ENCODE measurements at regions not wholly inside any gene's neighbourhood (a gene's known extent, or its start where the extent isn't known, plus 50 kb on each side); places are given as distances from the start of the nearest gene placed in this dataset.

DNA sequence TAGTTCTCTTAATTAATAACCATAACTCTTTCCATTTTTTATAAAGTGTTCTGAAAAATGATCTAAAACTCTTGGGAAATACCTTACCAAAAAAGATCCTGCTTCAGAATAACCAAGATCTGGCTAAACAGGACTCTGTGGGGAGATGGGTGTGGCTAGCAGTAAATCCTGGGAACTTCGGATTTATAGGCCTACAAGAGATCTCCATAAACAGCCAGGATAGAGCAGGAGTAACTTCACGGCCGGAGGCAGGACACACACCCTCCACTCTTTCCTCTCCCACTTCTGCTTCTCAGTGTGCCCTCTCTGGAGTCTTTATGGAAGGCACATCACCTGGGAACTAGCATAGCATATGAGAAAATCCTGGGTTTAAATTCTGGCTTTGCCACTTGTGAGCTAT lies 309.4 kb upstream of the SOX2 start:
- no peaks in the 10 kb centered on the region for H3K27me3 Mint-ChIP-seq (ENCODE audit: unreplicated experiment)
- DNase-seq (ENCODE audit: low spot score) = no peak
- no peak overlapping the region for H3K4me3 Mint-ChIP-seq (ENCODE audit: unreplicated experiment)
- no peaks in the 10 kb centered on the region for H3K9me3 Mint-ChIP-seq (ENCODE audit: unreplicated experiment)
- no peak overlapping the region for H3K27ac Mint-ChIP-seq (ENCODE audit: unreplicated experiment)
- H3K4me1 Mint-ChIP-seq (ENCODE audit: unreplicated experiment) = no peaks in the 10 kb centered on the region
- TF ChIP-seq, protein P1, sequence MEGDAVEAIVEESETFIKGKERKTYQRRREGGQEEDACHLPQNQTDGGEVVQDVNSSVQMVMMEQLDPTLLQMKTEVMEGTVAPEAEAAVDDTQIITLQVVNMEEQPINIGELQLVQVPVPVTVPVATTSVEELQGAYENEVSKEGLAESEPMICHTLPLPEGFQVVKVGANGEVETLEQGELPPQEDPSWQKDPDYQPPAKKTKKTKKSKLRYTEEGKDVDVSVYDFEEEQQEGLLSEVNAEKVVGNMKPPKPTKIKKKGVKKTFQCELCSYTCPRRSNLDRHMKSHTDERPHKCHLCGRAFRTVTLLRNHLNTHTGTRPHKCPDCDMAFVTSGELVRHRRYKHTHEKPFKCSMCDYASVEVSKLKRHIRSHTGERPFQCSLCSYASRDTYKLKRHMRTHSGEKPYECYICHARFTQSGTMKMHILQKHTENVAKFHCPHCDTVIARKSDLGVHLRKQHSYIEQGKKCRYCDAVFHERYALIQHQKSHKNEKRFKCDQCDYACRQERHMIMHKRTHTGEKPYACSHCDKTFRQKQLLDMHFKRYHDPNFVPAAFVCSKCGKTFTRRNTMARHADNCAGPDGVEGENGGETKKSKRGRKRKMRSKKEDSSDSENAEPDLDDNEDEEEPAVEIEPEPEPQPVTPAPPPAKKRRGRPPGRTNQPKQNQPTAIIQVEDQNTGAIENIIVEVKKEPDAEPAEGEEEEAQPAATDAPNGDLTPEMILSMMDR (IDR thresholded peaks at IDR 0.05; ENCODE audit: unreplicated experiment) = no peak
- no peaks in the 10 kb centered on the region for H3K36me3 Mint-ChIP-seq (ENCODE audit: low read depth, unreplicated experiment)

DNA sequence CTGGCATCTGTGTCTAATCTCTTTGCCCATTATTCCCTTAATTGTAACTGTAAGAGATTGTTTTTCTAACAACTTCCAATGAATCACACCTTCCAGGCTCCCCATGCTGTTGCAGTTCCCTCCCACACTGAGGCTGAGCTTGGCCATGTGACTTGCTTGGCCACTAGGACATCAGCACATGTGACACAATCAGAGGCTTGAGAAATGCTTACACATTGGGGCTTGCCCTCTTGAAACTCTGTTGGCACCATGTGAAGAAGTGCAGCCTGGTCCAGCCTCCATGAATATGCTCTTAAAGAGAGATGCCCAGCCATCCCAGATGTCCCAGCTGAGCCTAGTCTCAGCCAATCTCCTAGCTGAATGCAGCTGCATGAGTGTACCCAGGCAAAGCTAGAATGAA lies 326.8 kb upstream of the SOX2 start:
- Mint-ChIP-seq H3K9me3 (ENCODE audit: unreplicated experiment) (no peaks in the 10 kb centered on the region), H3K27ac (ENCODE audit: unreplicated experiment) (no peak overlapping the region)
- TF ChIP-seq, protein P1 (IDR thresholded peaks at IDR 0.05; ENCODE audit: unreplicated experiment) = no peak

DNA sequence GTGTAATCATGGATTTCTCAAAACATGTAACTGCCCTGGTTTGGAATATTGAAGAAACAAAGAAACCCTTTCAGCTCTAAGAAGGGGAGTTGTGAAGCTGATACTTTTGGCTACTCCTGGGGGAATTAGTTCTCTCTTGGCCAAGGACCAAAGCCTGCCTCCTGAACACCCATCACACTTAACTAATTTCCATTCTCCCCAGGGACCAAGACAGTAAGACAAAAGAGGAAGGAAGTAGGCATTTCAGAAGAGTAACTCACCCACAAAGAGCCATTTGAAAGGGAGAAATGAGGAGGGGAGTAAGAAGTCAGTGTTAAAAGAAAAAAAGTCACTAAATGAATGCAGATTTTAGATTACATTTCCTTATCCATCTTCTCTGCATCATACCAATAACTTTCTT lies 328.0 kb upstream of the SOX2 start:
- H3K4me1 Mint-ChIP-seq (ENCODE audit: unreplicated experiment) = peaks cover 2% of the 10 kb centered on the region
- H3K36me3 Mint-ChIP-seq (ENCODE audit: low read depth, unreplicated experiment) = no peaks in the 10 kb centered on the region
- H3K27ac Mint-ChIP-seq (ENCODE audit: unreplicated experiment) = no peak overlapping the region
- no peak overlapping the region for H3K4me3 Mint-ChIP-seq (ENCODE audit: unreplicated experiment)
- H3K27me3 Mint-ChIP-seq (ENCODE audit: unreplicated experiment) = no peaks in the 10 kb centered on the region
- no peaks in the 10 kb centered on the region for H3K9me3 Mint-ChIP-seq (ENCODE audit: unreplicated experiment)
- TF ChIP-seq, protein P1 (IDR thresholded peaks at IDR 0.05; ENCODE audit: unreplicated experiment) = no peak
- no peak for DNase-seq (ENCODE audit: low spot score)

More for the DNA sequence above, 326.8 kb upstream of the SOX2 start:
- peaks cover 2% of the 10 kb centered on the region for H3K4me1 Mint-ChIP-seq (ENCODE audit: unreplicated experiment)
- no peak for DNase-seq (ENCODE audit: low spot score)
- H3K4me3 Mint-ChIP-seq (ENCODE audit: unreplicated experiment) = no peak overlapping the region
- H3K36me3 Mint-ChIP-seq (ENCODE audit: low read depth, unreplicated experiment) = no peaks in the 10 kb centered on the region
- H3K27me3 Mint-ChIP-seq (ENCODE audit: unreplicated experiment) = no peaks in the 10 kb centered on the region

DNA sequence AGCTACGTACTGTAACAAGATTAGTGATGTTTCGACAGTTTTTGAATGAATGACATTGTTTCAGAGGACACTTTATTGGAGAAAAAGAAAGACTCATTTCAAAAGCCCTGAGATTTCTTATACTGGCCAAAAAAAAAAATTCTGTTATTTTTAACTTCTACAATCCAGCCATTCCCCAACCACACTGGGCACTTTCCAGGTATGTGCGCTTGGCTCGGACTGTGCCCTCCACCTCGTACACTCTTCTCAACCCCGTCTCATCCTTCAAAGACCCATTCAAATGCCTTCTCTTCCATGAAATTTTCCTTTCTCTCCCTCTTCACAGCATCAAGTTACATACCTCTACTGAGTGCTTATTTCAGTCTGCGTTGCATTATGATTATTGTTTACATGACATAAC lies 328.5 kb upstream of the SOX2 start:
- no peaks in the 10 kb centered on the region for H3K27me3 Mint-ChIP-seq (ENCODE audit: unreplicated experiment)
- no peak overlapping the region for H3K4me3 Mint-ChIP-seq (ENCODE audit: unreplicated experiment)
- TF ChIP-seq, protein P1 (IDR thresholded peaks at IDR 0.05; ENCODE audit: unreplicated experiment) = no peak

DNA sequence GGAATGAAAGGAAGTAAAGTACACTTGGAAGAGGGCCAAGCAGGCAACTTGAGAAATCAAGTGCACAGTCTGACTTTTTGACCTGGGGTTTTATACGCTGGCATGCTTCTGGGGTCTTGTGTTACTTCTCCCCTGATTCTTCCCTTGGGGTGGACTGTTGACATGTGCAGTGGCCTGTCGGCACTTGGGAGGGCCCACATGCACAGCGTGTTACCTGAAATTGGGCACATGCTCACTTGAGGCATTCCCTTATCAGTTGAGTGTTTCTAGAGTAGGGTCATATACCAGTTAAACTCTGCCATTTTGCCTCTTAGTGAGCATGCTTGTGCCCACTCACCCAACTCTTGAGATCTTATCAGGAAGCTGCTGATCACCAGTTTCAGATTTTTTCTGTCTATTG lies 329.1 kb upstream of the SOX2 start:
- TF ChIP-seq, protein P1 (IDR thresholded peaks at IDR 0.05; ENCODE audit: unreplicated experiment) = no peak
- Mint-ChIP-seq H3K27me3 (ENCODE audit: unreplicated experiment) (no peaks in the 10 kb centered on the region), H3K4me3 (ENCODE audit: unreplicated experiment) (no peak overlapping the region), H3K9me3 (ENCODE audit: unreplicated experiment) (no peaks in the 10 kb centered on the region), H3K27ac (ENCODE audit: unreplicated experiment) (no peak overlapping the region), H3K4me1 (ENCODE audit: unreplicated experiment) (peaks cover 2% of the 10 kb centered on the region), H3K36me3 (ENCODE audit: low read depth, unreplicated experiment) (no peaks in the 10 kb centered on the region)
- no peak for DNase-seq (ENCODE audit: low spot score)

More for the DNA sequence above, 328.5 kb upstream of the SOX2 start:
- Mint-ChIP-seq H3K27ac (ENCODE audit: unreplicated experiment) (no peak overlapping the region), H3K4me1 (ENCODE audit: unreplicated experiment) (peaks cover 2% of the 10 kb centered on the region), H3K36me3 (ENCODE audit: low read depth, unreplicated experiment) (no peaks in the 10 kb centered on the region), H3K9me3 (ENCODE audit: unreplicated experiment) (no peaks in the 10 kb centered on the region)
- DNase-seq (ENCODE audit: low spot score) = no peak
